WTC11 (cell line): ENCODE measurements at regions not wholly inside any gene's neighbourhood (a gene's known extent, or its start where the extent isn't known, plus 50 kb on each side); places are given as distances from the start of the nearest gene placed in this dataset.

ENCODE experiments used
- ATAC-seq: fragments of 200-7000 bp; cut with Tn5 transposase; 2 replicates; pipeline ENCODE4 v1.10.0; 2021; ENCODE audit warnings: mild to moderate bottlenecking, moderate library complexity
- CTCF ChIA-PET: fragments of 300-600 bp; sonication (Branson Sonifier 250); formaldehyde crosslinking; loops from one replicate; lab custom pipeline; 2021; ENCODE audit warnings: antibody characterized with exemption; lab: Charles Lee
- POLR2A ChIA-PET: fragments of 350-600 bp; sonication (Branson Sonifier 250); formaldehyde crosslinking; loops from one replicate; lab custom pipeline; 2021; ENCODE audit warnings: antibody characterized with exemption; lab: Charles Lee
- DNase-seq: peaks from one replicate; pipeline ENCODE4 v3.0.0; 2021; ENCODE audit warnings: low spot score
- H3K27ac Mint-ChIP-seq: 2 replicates; pipeline ENCODE4 v1.8.0; 2021; ENCODE audit warnings: mixed read lengths
- H3K27me3 Mint-ChIP-seq: 2 replicates; pipeline ENCODE4 v1.8.0; 2021; ENCODE audit warnings: low read depth, mild to moderate bottlenecking, moderate library complexity, mixed read lengths
- H3K36me3 Mint-ChIP-seq: 2 replicates; pipeline ENCODE4 v1.8.0; 2021; ENCODE audit warnings: mixed read lengths
- H3K4me1 Mint-ChIP-seq: 2 replicates; pipeline ENCODE4 v1.8.0; 2022; ENCODE audit warnings: mixed read lengths
- H3K4me3 Mint-ChIP-seq: 2 replicates; pipeline ENCODE4 v1.8.0; 2021; ENCODE audit warnings: mild to moderate bottlenecking, moderate library complexity, mixed read lengths
- H3K9me3 Mint-ChIP-seq: 2 replicates; pipeline ENCODE4 v1.8.0; 2021; ENCODE audit warnings: mixed read lengths
- ATF1 ChIP-seq: sonication (generic); formaldehyde crosslinking; IDR thresholded peaks from 2 replicates; pipeline ENCODE4 v1.8.1; 2023; ENCODE audit warnings: mild to moderate bottlenecking, moderate library complexity, missing genetic modification reagents
- CDX4 ChIP-seq: fragments of 250-450 bp; sonication (Bioruptor Pico); IDR thresholded peaks from 2 replicates; pipeline ENCODE4 v1.9.0; 2021; ENCODE audit warnings: moderate library complexity, mild to moderate bottlenecking, inconsistent platforms, borderline replicate concordance
- CREM ChIP-seq: sonication (generic); formaldehyde crosslinking; IDR thresholded peaks from 2 replicates; pipeline ENCODE4 v1.8.1; 2022; ENCODE audit warnings: mild to moderate bottlenecking, missing genetic modification reagents, moderate library complexity
- E2F5 ChIP-seq: sonication (generic); formaldehyde crosslinking; IDR thresholded peaks from 2 replicates; pipeline ENCODE4 v1.8.1; 2022; ENCODE audit warnings: mild to moderate bottlenecking, moderate library complexity, missing genetic modification reagents
- FOXJ3 ChIP-seq: sonication (generic); formaldehyde crosslinking; IDR thresholded peaks from 2 replicates; pipeline ENCODE4 v1.9.0; 2021; ENCODE audit warnings: missing genetic modification reagents, mild to moderate bottlenecking, borderline replicate concordance
- FOXP1 ChIP-seq: sonication (generic); formaldehyde crosslinking; IDR thresholded peaks from 2 replicates; pipeline ENCODE4 v1.8.0; 2022; ENCODE audit warnings: missing genetic modification reagents, mild to moderate bottlenecking, moderate library complexity, borderline replicate concordance
- FOXP4 ChIP-seq: sonication (generic); formaldehyde crosslinking; IDR thresholded peaks from 2 replicates; pipeline ENCODE4 v1.8.0; 2022; ENCODE audit warnings: mild to moderate bottlenecking, missing genetic modification reagents
- GTF2I ChIP-seq: fragments of 250-450 bp; sonication (Bioruptor Pico); conservative IDR thresholded peaks from 2 replicates; pipeline ENCODE4 v1.4.0; 2021; ENCODE audit warnings: mild to moderate bottlenecking
- JAZF1 ChIP-seq: fragments of 250-450 bp; sonication (Bioruptor Pico); IDR thresholded peaks from 2 replicates; pipeline ENCODE4 v1.9.0; 2021; ENCODE audit warnings: moderate library complexity, mild to moderate bottlenecking, inconsistent platforms
- KAT7 ChIP-seq: sonication (generic); formaldehyde crosslinking; IDR thresholded peaks from 2 replicates; pipeline ENCODE4 v1.8.1; 2023; ENCODE audit warnings: missing genetic modification reagents, mild to moderate bottlenecking, borderline replicate concordance
- NFATC4 ChIP-seq: fragments of 250-450 bp; sonication (Bioruptor Pico); IDR thresholded peaks from 2 replicates; pipeline ENCODE4 v1.9.0; 2021; ENCODE audit warnings: mild to moderate bottlenecking
- NFYB ChIP-seq: sonication (generic); formaldehyde crosslinking; conservative IDR thresholded peaks from 2 replicates; pipeline ENCODE4 v1.8.0; 2022; ENCODE audit warnings: low read depth, missing genetic modification reagents
- PRRX2 ChIP-seq: fragments of 250-450 bp; sonication (Bioruptor Pico); IDR thresholded peaks from 2 replicates; pipeline ENCODE4 v1.8.0; 2021; ENCODE audit warnings: mild to moderate bottlenecking
- SMAD3 ChIP-seq: sonication (generic); formaldehyde crosslinking; IDR thresholded peaks from 2 replicates; pipeline ENCODE4 v1.8.0; 2022; ENCODE audit warnings: missing genetic modification reagents, mild to moderate bottlenecking, borderline replicate concordance
- SOX15 ChIP-seq: fragments of 250-450 bp; sonication (Bioruptor Pico); IDR thresholded peaks from 2 replicates; pipeline ENCODE4 v1.9.0; 2021; ENCODE audit warnings: mild to moderate bottlenecking
- TEAD1 ChIP-seq: sonication (generic); formaldehyde crosslinking; IDR thresholded peaks from 2 replicates; pipeline ENCODE4 v1.8.0; 2022; ENCODE audit warnings: mild to moderate bottlenecking, missing genetic modification reagents
- USF1 ChIP-seq: sonication (generic); formaldehyde crosslinking; IDR thresholded peaks from 2 replicates; pipeline ENCODE4 v1.8.0; 2022; ENCODE audit warnings: mild to moderate bottlenecking, missing genetic modification reagents
- ZNF396 ChIP-seq: fragments of 250-450 bp; sonication (Bioruptor Pico); IDR thresholded peaks from 2 replicates; pipeline ENCODE4 v1.8.0; 2021; ENCODE audit warnings: mild to moderate bottlenecking, moderate library complexity, borderline replicate concordance
- ZNF416 ChIP-seq: fragments of 250-450 bp; sonication (Bioruptor Pico); IDR thresholded peaks from 2 replicates; pipeline ENCODE4 v1.9.0; 2021; ENCODE audit warnings: mild to moderate bottlenecking, inconsistent platforms
- ZNF671 ChIP-seq: fragments of 250-450 bp; sonication (Bioruptor Pico); IDR thresholded peaks from 2 replicates; pipeline ENCODE4 v1.8.0; 2021; ENCODE audit warnings: mild to moderate bottlenecking
- ZSCAN18 ChIP-seq: fragments of 250-450 bp; sonication (Bioruptor Pico); IDR thresholded peaks from 2 replicates; pipeline ENCODE4 v2.1.2; 2022; ENCODE audit warnings: mild to moderate bottlenecking, moderate library complexity
- TF ChIP-seq, protein P1 (sequence below): fragments of 250-450 bp; sonication (Bioruptor Pico); IDR thresholded peaks from 2 replicates; pipeline ENCODE4 v1.9.0; 2021; ENCODE audit warnings: mild to moderate bottlenecking
- TF ChIP-seq, protein P2 (sequence below): fragments of 200-600 bp; IDR thresholded peaks from 2 replicates; pipeline ENCODE4 v1.8.0; 2022; ENCODE audit warnings: antibody characterized with exemption

- Mint-ChIP-seq H3K9me3 (no peaks in the 10 kb centered on the region), H3K36me3 (no peaks in the 10 kb centered on the region), H3K27ac (no peak overlapping the region)
- ATAC-seq (no peak), DNase-seq (no peak)
- TF ChIP-seq TEAD1 (CRISPR knock-in tag) (no peak), JAZF1 (no peak), SOX15 (CRISPR knock-in tag) (no peak), FOXP1 (CRISPR knock-in tag) (no peak), FOXJ3 (CRISPR knock-in tag) (no peak), CDX4 (CRISPR knock-in tag) (no peak)
- TF ChIP-seq, all 79 proteins: peak for 0
- Mint-ChIP-seq H3K27me3 (no peaks in the 10 kb centered on the region), H3K4me1 (no peaks in the 10 kb centered on the region), H3K4me3 (no peak overlapping the region)
- CTCF ChIA-PET, result no interaction called here
- POLR2A ChIA-PET, result no interaction called here
These were observed 496.7 kb downstream of the EFNB2 start for GRCh38 chr13:106038752-106039151.

GRCh38 chr13:106036870-106037269 is 498.6 kb downstream of the EFNB2 start:
- Mint-ChIP-seq H3K27ac (no peak overlapping the region), H3K4me1 (no peaks in the 10 kb centered on the region), H3K36me3 (no peaks in the 10 kb centered on the region), H3K27me3 (no peaks in the 10 kb centered on the region), H3K9me3 (no peaks in the 10 kb centered on the region), H3K4me3 (no peak overlapping the region)
- ChIA-PET POLR2A (no interaction called here), CTCF (interaction anchor here (1.0 kb wide), 1 partner anchor 55 kb away, joined by 3 read pairs; no protein-coding TSS in a partner anchor)
- peak; percentile 72 for ATAC-seq
- TF ChIP-seq PRRX2 (no peak), FOXJ3 (CRISPR knock-in tag) (no peak), USF1 (no peak), GTF2I (CRISPR knock-in tag) (no peak), FOXP4 (CRISPR knock-in tag) (no peak), ZNF416 (CRISPR knock-in tag) (no peak), ATF1 (CRISPR knock-in tag) (no peak), JAZF1 (no peak), ZNF671 (CRISPR knock-in tag) (no peak), ZNF396 (CRISPR knock-in tag) (no peak), ZSCAN18 (no peak), E2F5 (CRISPR knock-in tag) (no peak), KAT7 (no peak), NFYB (CRISPR knock-in tag) (no peak), CREM (CRISPR knock-in tag) (no peak), NFATC4 (CRISPR knock-in tag) (no peak), SMAD3 (no peak), FOXP1 (CRISPR knock-in tag) (no peak)
- TF ChIP-seq, protein P1, sequence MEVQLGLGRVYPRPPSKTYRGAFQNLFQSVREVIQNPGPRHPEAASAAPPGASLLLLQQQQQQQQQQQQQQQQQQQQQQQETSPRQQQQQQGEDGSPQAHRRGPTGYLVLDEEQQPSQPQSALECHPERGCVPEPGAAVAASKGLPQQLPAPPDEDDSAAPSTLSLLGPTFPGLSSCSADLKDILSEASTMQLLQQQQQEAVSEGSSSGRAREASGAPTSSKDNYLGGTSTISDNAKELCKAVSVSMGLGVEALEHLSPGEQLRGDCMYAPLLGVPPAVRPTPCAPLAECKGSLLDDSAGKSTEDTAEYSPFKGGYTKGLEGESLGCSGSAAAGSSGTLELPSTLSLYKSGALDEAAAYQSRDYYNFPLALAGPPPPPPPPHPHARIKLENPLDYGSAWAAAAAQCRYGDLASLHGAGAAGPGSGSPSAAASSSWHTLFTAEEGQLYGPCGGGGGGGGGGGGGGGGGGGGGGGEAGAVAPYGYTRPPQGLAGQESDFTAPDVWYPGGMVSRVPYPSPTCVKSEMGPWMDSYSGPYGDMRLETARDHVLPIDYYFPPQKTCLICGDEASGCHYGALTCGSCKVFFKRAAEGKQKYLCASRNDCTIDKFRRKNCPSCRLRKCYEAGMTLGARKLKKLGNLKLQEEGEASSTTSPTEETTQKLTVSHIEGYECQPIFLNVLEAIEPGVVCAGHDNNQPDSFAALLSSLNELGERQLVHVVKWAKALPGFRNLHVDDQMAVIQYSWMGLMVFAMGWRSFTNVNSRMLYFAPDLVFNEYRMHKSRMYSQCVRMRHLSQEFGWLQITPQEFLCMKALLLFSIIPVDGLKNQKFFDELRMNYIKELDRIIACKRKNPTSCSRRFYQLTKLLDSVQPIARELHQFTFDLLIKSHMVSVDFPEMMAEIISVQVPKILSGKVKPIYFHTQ, result no peak
- TF ChIP-seq, protein P2, sequence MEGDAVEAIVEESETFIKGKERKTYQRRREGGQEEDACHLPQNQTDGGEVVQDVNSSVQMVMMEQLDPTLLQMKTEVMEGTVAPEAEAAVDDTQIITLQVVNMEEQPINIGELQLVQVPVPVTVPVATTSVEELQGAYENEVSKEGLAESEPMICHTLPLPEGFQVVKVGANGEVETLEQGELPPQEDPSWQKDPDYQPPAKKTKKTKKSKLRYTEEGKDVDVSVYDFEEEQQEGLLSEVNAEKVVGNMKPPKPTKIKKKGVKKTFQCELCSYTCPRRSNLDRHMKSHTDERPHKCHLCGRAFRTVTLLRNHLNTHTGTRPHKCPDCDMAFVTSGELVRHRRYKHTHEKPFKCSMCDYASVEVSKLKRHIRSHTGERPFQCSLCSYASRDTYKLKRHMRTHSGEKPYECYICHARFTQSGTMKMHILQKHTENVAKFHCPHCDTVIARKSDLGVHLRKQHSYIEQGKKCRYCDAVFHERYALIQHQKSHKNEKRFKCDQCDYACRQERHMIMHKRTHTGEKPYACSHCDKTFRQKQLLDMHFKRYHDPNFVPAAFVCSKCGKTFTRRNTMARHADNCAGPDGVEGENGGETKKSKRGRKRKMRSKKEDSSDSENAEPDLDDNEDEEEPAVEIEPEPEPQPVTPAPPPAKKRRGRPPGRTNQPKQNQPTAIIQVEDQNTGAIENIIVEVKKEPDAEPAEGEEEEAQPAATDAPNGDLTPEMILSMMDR, result no peak
- DNase-seq, result peak; percentile 24
